ENCODE measurements at regions not wholly inside any gene's neighbourhood (a gene's known extent, or its start where the extent isn't known, plus 50 kb on each side); places are given as distances from the start of the nearest gene placed in this dataset.
A peak's percentile ranks its signal among the peaks of the same experiment; 100 is the strongest.

DNA sequence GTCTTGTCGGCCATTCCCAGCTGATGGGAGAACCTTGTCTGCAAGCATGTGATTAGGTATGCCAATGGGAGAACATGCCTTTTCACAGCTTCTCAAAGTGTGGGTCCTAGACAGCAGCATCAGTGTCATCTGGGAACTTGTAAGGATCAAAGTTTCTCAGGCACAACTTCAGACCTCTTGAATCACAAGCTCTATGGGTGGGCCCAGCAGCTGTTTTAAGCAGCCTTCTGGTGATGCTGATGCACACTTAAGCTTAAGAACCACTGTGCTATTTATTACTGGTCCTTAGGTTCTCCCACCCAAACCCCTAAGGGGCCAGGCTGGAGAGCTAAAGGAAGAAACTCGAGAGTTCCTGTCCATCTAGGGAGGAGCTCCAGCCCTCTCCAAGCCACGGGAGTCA, 453.9 kb upstream of the PROK2 start:
- H3K4me3 ChIP-seq = no peak overlapping the region
- no peaks in the 10 kb centered on the region for H3K4me1 ChIP-seq
- TF ChIP-seq, protein P1, sequence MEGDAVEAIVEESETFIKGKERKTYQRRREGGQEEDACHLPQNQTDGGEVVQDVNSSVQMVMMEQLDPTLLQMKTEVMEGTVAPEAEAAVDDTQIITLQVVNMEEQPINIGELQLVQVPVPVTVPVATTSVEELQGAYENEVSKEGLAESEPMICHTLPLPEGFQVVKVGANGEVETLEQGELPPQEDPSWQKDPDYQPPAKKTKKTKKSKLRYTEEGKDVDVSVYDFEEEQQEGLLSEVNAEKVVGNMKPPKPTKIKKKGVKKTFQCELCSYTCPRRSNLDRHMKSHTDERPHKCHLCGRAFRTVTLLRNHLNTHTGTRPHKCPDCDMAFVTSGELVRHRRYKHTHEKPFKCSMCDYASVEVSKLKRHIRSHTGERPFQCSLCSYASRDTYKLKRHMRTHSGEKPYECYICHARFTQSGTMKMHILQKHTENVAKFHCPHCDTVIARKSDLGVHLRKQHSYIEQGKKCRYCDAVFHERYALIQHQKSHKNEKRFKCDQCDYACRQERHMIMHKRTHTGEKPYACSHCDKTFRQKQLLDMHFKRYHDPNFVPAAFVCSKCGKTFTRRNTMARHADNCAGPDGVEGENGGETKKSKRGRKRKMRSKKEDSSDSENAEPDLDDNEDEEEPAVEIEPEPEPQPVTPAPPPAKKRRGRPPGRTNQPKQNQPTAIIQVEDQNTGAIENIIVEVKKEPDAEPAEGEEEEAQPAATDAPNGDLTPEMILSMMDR (IDR thresholded peaks at IDR 0.05) = no peak
- DNase-seq = no peak
- H3K36me3 ChIP-seq = no peaks in the 10 kb centered on the region
- no peaks in the 10 kb centered on the region for H3K9me3 ChIP-seq
- H3K27me3 ChIP-seq = no peaks in the 10 kb centered on the region
- no peak overlapping the region for H3K27ac ChIP-seq
- no peak for FAIRE-seq
- ATAC-seq = peak in 1 of 4 donors; percentile 13
- intact Hi-C loops (cut with DNase I) = no loop called here
- WGBS, 2 donors = 68 to 73% methylated on average over 3 of the region's 3 CpGs

DNA sequence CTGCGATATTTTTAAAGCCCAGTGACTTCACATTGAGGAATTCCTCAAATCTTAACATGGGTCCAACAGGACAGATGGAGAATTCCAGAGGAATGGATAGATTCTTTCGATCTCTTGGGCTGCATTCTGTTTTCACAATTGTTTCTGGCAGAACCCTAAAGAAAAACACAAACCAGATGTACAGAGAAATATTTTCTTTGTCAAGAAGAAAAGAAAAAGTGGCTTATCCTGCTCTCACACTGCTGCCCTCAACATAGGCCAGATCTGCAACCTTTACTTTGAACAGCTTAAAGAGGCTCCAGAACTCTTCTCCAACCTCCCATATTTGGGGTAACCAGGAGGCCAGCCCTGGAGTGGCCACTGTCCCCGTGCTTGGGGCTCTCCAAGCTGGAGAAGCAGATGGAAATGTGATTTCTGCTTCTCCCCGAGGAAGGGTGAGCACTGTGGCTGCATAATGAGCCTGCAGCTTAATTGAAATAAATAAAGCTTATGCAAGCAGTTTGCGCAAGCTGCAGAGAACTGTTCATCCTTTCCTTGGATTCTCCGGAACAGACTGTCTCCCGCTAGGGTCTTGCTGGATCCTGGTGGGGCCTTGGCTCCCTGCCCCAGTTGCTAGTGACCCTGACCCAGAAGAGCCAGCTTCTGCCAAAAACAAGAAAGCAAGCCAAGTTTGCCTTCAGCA, 453.2 kb upstream of the PROK2 start:
- intact Hi-C loops (cut with DNase I) = no loop called here
- H3K4me1 ChIP-seq = no peaks in the 10 kb centered on the region
- TF ChIP-seq, protein P1 (IDR thresholded peaks at IDR 0.05) = no peak
- ATAC-seq (peak in 3 of 4 donors; percentile 23 to 57 (median 40)), DNase-seq (no peak), FAIRE-seq (no peak)
- 80 to 81% methylated on average over 7 of the region's 7 CpGs for WGBS, 2 donors
- H3K27me3 ChIP-seq = no peaks in the 10 kb centered on the region
- no peaks in the 10 kb centered on the region for H3K9me3 ChIP-seq
- no peak overlapping the region for H3K27ac ChIP-seq
- no peaks in the 10 kb centered on the region for H3K36me3 ChIP-seq
- H3K4me3 ChIP-seq = no peak overlapping the region

DNA sequence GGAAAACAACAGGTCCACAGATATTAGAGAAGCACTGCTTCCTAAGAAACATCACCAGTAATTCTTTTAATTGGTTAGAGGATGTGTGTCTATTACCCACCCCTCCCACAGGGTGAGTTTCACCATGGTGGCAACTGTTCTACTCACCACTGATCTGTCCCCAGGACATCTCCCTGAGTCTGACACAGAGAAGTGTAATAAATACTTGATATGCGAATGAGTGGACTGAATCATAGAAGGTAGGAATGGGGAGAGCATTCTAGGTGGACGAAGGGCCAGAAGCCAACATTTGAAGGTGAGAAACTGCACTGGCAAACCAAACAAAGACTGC, 452.7 kb upstream of the PROK2 start:
- TF ChIP-seq, protein P1 (IDR thresholded peaks at IDR 0.05) = no peak
- no peak for ATAC-seq
- no peaks in the 10 kb centered on the region for H3K27me3 ChIP-seq
- no peaks in the 10 kb centered on the region for H3K9me3 ChIP-seq
- DNase-seq = no peak
- H3K27ac ChIP-seq = no peak overlapping the region
- no peaks in the 10 kb centered on the region for H3K4me1 ChIP-seq
- intact Hi-C loops (cut with DNase I) = no loop called here
- no peak overlapping the region for H3K4me3 ChIP-seq
- no peak for FAIRE-seq
- H3K36me3 ChIP-seq = no peaks in the 10 kb centered on the region
- WGBS, 2 donors = 84 to 85% methylated on average over 2 of the region's 2 CpGs

DNA sequence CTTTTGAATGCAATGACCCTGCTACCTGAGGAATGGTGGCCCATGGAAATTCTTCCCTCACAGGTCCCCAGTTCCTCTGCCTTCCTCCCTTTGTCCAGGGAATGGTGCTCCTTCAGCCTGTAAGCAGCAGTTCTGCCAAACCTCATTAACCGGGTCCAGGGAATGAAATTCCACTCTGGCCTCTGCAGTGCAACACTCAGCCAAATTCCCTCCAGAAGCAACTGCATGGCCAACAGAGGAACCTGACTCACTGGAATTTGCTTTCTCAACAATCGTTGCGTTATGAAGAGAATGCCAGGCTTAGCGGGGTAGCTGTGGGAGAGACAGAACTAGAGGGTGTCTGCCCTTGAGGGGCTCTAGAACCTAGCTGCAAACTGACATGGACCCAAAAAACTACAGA, 449.4 kb upstream of the PROK2 start:
- TF ChIP-seq, protein P1 (IDR thresholded peaks at IDR 0.05) = no peak
- FAIRE-seq = no peak
- peak in 2 of 4 donors; percentile 27 to 62 for ATAC-seq
- Histone ChIP-seq H3K27me3 (no peaks in the 10 kb centered on the region), H3K27ac (no peak overlapping the region), H3K4me1 (no peaks in the 10 kb centered on the region), H3K4me3 (no peak overlapping the region), H3K36me3 (no peaks in the 10 kb centered on the region), H3K9me3 (no peaks in the 10 kb centered on the region)
- intact Hi-C loops (cut with DNase I) = no loop called here
- DNase-seq = no peak
- WGBS, 2 donors = 58 to 66% methylated on average over 4 of the region's 4 CpGs

DNA sequence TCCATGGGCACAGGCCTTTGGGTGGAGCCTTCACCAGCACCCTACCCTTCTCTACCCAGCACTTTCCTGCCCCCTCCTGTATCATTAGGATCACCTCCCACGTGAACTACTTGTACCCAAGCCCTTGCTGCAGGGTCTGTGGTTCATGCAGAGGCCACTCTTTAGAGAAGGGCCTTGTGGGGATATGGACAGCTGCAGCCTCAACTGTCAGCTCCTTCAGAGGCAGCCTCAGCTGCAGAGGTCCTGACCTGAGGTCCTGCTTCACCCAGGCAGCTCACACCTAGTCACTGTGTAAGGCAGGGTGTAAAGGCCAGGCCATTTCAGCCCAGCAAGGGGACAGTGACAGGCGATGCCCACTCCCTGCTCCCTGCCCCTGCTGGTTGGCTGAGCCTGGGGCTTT, 448.6 kb upstream of the PROK2 start:
- Histone ChIP-seq H3K27ac (no peak overlapping the region), H3K36me3 (no peaks in the 10 kb centered on the region), H3K27me3 (no peaks in the 10 kb centered on the region), H3K4me3 (no peak overlapping the region), H3K9me3 (no peaks in the 10 kb centered on the region), H3K4me1 (no peaks in the 10 kb centered on the region)
- WGBS, 2 donors = 85 to 97% methylated on average over 2 of the region's 2 CpGs
- ATAC-seq = no peak
- TF ChIP-seq, protein P1 (IDR thresholded peaks at IDR 0.05) = no peak
- no peak for FAIRE-seq
- intact Hi-C loops (cut with DNase I) = no loop called here
- DNase-seq = no peak
